ENCODE measurements at regions not wholly inside any gene's neighbourhood (a gene's known extent, or its start where the extent isn't known, plus 50 kb on each side); places are given as distances from the start of the nearest gene placed in this dataset.
"Not testable (repeated sequence)": the region's sequence is repeated elsewhere in the genome, so short reads cannot be mapped to it uniquely, and the experiment has no call there.

GRCh38 chr6:78243519-78243918, 590.7 kb downstream of the MEI4 start:
- DNase-seq = no peak

- no peak for DNase-seq
These were observed 599.1 kb downstream of the MEI4 start for GRCh38 chr6:78251931-78252330.

- DNase-seq = no peak
These were observed 600.8 kb downstream of the MEI4 start for GRCh38 chr6:78253618-78254017.

- DNase-seq = no peak
These were observed 607.1 kb downstream of the MEI4 start for GRCh38 chr6:78259935-78260334.

GRCh38 chr6:78260427-78260826, 606.9 kb upstream of the IRAK1BP1 start:
- DNase-seq = not testable (repeated sequence)

GRCh38 chr6:78268591-78269452, 598.5 kb upstream of the IRAK1BP1 start:
- no peak for DNase-seq

- no peak for DNase-seq
These were observed 566.5 kb upstream of the IRAK1BP1 start for GRCh38 chr6:78300885-78301284.

GRCh38 chr6:78302411-78302810, 564.9 kb upstream of the IRAK1BP1 start:
- DNase-seq = no peak

GRCh38 chr6:78308025-78308424, 559.3 kb upstream of the IRAK1BP1 start:
- DNase-seq = no peak

GRCh38 chr6:78322068-78322845, 545.1 kb upstream of the IRAK1BP1 start:
- DNase-seq = no peak

GRCh38 chr6:78324213-78324612, 543.1 kb upstream of the IRAK1BP1 start:
- DNase-seq = no peak

- DNase-seq = no peak
These were observed 526.6 kb upstream of the IRAK1BP1 start for GRCh38 chr6:78340755-78341154.

- no peak for DNase-seq
These were observed 521.5 kb upstream of the IRAK1BP1 start for GRCh38 chr6:78345882-78346281.

- no peak for DNase-seq
These were observed 520.0 kb upstream of the IRAK1BP1 start for GRCh38 chr6:78347191-78347916.

- DNase-seq = no peak
These were observed 514.3 kb upstream of the IRAK1BP1 start for GRCh38 chr6:78353040-78353439.

- no peak for DNase-seq
These were observed 503.7 kb upstream of the IRAK1BP1 start for GRCh38 chr6:78363688-78364087.

GRCh38 chr6:78365473-78365872, 501.9 kb upstream of the IRAK1BP1 start:
- no peak for DNase-seq

- no peak for DNase-seq
These were observed 490.3 kb upstream of the IRAK1BP1 start for GRCh38 chr6:78377056-78377455.

- no peak for DNase-seq
These were observed 487.4 kb upstream of the IRAK1BP1 start for GRCh38 chr6:78379982-78380381.

- DNase-seq = no peak
These were observed 486.8 kb upstream of the IRAK1BP1 start for GRCh38 chr6:78380541-78380940.

GRCh38 chr6:78383968-78384367, 483.4 kb upstream of the IRAK1BP1 start:
- no peak for DNase-seq

GRCh38 chr6:78386854-78387253, 480.5 kb upstream of the IRAK1BP1 start:
- not testable (repeated sequence) for DNase-seq

GRCh38 chr6:78390066-78390465, 477.3 kb upstream of the IRAK1BP1 start:
- no peak for DNase-seq
